ENCODE measurements at regions not wholly inside any gene's neighbourhood (a gene's known extent, or its start where the extent isn't known, plus 50 kb on each side); places are given as distances from the start of the nearest gene placed in this dataset.

- Histone ChIP-seq H3K9ac (ENCODE audit: low read depth, low read length) (no peak overlapping the region), H3K4me3 (ENCODE audit: insufficient read depth, low read depth, low read length) (no peak overlapping the region), H4K20me1 (ENCODE audit: insufficient read depth, low read length) (no peaks in the 10 kb centered on the region), H2AK5ac (ENCODE audit: low read depth, low read length) (no peak overlapping the region), H3K27me3 (ENCODE audit: control insufficient read depth, insufficient read depth, low read length) (no peaks in the 10 kb centered on the region), H3K9me1 (ENCODE audit: insufficient read depth, low read length) (no peaks in the 10 kb centered on the region), H4K8ac (ENCODE audit: low read depth in 2 of 2, low read length in 2 of 2) (no peak overlapping the region), H3K4me2 (ENCODE audit: low read depth, low read length) (no peak overlapping the region), H3K23ac (ENCODE audit: low read depth, low read length) (no peak overlapping the region), H3K9me3 (ENCODE audit: control insufficient read depth, insufficient read depth, low read length) (peaks cover 3% of the 10 kb centered on the region; the same call in 1 of the 2 replicates), H2AK9ac (replicated peaks; ENCODE audit: low read depth, low read length, poor library complexity) (no peak overlapping the region), H4K91ac (ENCODE audit: insufficient read depth, low read depth, low read length) (no peak overlapping the region), H4K5ac (ENCODE audit: low read depth, low read length) (no peak overlapping the region), H2BK20ac (ENCODE audit: low read depth, low read length) (no peak overlapping the region), H3K4me1 (ENCODE audit: control insufficient read depth, insufficient read depth, low read length) (no peaks in the 10 kb centered on the region), H2AFZ (replicated peaks; ENCODE audit: low read length, poor library complexity) (no peak overlapping the region), H3K4ac (ENCODE audit: low read depth, low read length) (no peak overlapping the region), H2BK5ac (ENCODE audit: low read depth, low read length, poor library complexity, severe bottlenecking) (no peak overlapping the region), H3K79me1 (ENCODE audit: low read depth in 1 of 2, low read length in 2 of 2) (no peaks in the 10 kb centered on the region), H3K27ac (ENCODE audit: insufficient read depth, low read length) (no peak overlapping the region), H2BK15ac (ENCODE audit: low read depth, low read length) (no peak overlapping the region), H3K56ac (ENCODE audit: extremely low read depth, insufficient read depth, low read length) (no peak overlapping the region), H3K36me3 (ENCODE audit: control insufficient read depth, insufficient read depth, low read length) (no peaks in the 10 kb centered on the region), H3K14ac (replicated peaks; ENCODE audit: low read depth, low read length) (no peak overlapping the region), H2BK120ac (ENCODE audit: low read depth, low read length) (no peak overlapping the region), H3K18ac (ENCODE audit: low read depth, low read length) (no peak overlapping the region)
- no TSS peak for BruUV-seq (replicated peaks)
- ChIA-PET CTCF (interaction anchor here (0.7 kb wide), 1 partner anchor 516 kb away, joined by 3 read pairs; no protein-coding TSS in a partner anchor), POLR2A (ENCODE audit: unreplicated experiment) (no interaction called here)
- intact Hi-C loops (cut with micrococcal nuclease): no loop called here
- DNase-seq: no peak
- TF ChIP-seq RFX5 (IDR thresholded peaks at IDR 0.05; ENCODE audit: low read depth, low read length) (no peak), POLR2A (IDR thresholded peaks at IDR 0.05; ENCODE audit: low read depth, low read length) (no peak), USF2 (IDR thresholded peaks at IDR 0.05; ENCODE audit: low read depth, low read length) (no peak), MAZ (IDR thresholded peaks at IDR 0.05; ENCODE audit: borderline replicate concordance, low read depth, low read length) (no peak), CTCF (conservative IDR thresholded peaks at IDR 0.05; ENCODE audit: low read depth, low read length) (no peak), CHD1 (IDR thresholded peaks at IDR 0.05; ENCODE audit: low read depth, low read length) (no peak), NFE2L2 (IDR thresholded peaks at IDR 0.05; ENCODE audit: low read depth, low read length) (no peak), FOS (IDR thresholded peaks at IDR 0.05; ENCODE audit: low read depth, low read length) (no peak), RCOR1 (IDR thresholded peaks at IDR 0.05; ENCODE audit: insufficient replicate concordance, low read length) (no peak)
- no CpG with 5 or more reads among the region's 6 CpGs for whole genome bisulfite sequencing, 2 experiments (ENCODE audit: extremely low coverage in 2 of 2, insufficient read length in 1 of 2)
- dilution Hi-C loops (cut with HindIII; ENCODE audit: low sequenced_read_pairs, unreplicated experiment): no loop called here
- in situ Hi-C loops (cut with MboI; ENCODE audit: low sequenced_read_pairs): no loop called here
- no peak for ATAC-seq (ENCODE audit: low read depth)
Observed at GRCh38 chr20:61002090-61002489, 250.0 kb upstream of the CDH4 start.
